GM23338 (cell line): ENCODE measurements at regions not wholly inside any gene's neighbourhood (a gene's known extent, or its start where the extent isn't known, plus 50 kb on each side); places are given as distances from the start of the nearest gene placed in this dataset.

ENCODE experiments used
- ATAC-seq: fragments of 200-7000 bp; cut with Tn5 transposase; 3 replicates; pipeline ENCODE4 v1.9.1; 2020
- DNase-seq: peaks from one replicate; pipeline ENCODE4 v3.0.0-alpha.2; 2015; ENCODE audit warnings: low spot score
- H2AFZ ChIP-seq: fragments of 200-600 bp; sonication (generic); 2 replicates; pipeline ENCODE4 v1.8.0; 2016; ENCODE audit warnings: antibody characterized with exemption, mild to moderate bottlenecking, moderate library complexity
- H3F3A ChIP-seq: fragments of 200-600 bp; sonication (generic); replicated peaks from 2 replicates; pipeline ENCODE4 v1.8.0; 2017; ENCODE audit warnings: antibody characterized with exemption, mixed run types, low read depth
- H3K27ac ChIP-seq: fragments of 200-600 bp; sonication (generic); 2 replicates; pipeline ENCODE4 v1.6.1; 2016; ENCODE audit warnings: low read depth
- H3K27me3 ChIP-seq: fragments of 200-600 bp; sonication (generic); 2 replicates; pipeline ENCODE4 v1.8.0; 2016; ENCODE audit warnings: mild to moderate bottlenecking, mixed run types, moderate library complexity; ENCODE audit not compliant: insufficient read depth
- H3K36me3 ChIP-seq: fragments of 200-600 bp; sonication (generic); 2 replicates; pipeline ENCODE4 v1.8.0; 2016; ENCODE audit warnings: mild to moderate bottlenecking; ENCODE audit not compliant: insufficient read depth
- H3K4me1 ChIP-seq: fragments of 200-600 bp; sonication (generic); 2 replicates; pipeline ENCODE4 v1.8.0; 2016; ENCODE audit warnings: mild to moderate bottlenecking, moderate library complexity; ENCODE audit not compliant: insufficient read depth
- H3K4me2 ChIP-seq: fragments of 200-600 bp; sonication (generic); 2 replicates; pipeline ENCODE4 v1.7.1; 2017; ENCODE audit warnings: mixed run types
- H3K4me3 ChIP-seq: fragments of 200-600 bp; sonication (generic); 2 replicates; pipeline ENCODE4 v1.6.1; 2016; ENCODE audit warnings: mixed run types
- H3K79me2 ChIP-seq: fragments of 200-600 bp; sonication (generic); replicated peaks from 2 replicates; pipeline ENCODE4 v1.8.0; 2017; ENCODE audit warnings: mild to moderate bottlenecking; ENCODE audit not compliant: insufficient read depth
- H3K9me2 ChIP-seq: fragments of 200-600 bp; sonication (generic); 2 replicates; pipeline ENCODE4 v1.8.0; 2017; ENCODE audit not compliant: insufficient read depth
- H4K20me1 ChIP-seq: fragments of 200-600 bp; sonication (generic); replicated peaks from 2 replicates; pipeline ENCODE4 v1.8.0; 2017; ENCODE audit warnings: mild to moderate bottlenecking; ENCODE audit not compliant: insufficient read depth
- H3K27ac Mint-ChIP-seq: 2 replicates; pipeline ENCODE4 v1.8.0; 2020; ENCODE audit warnings: inconsistent platforms, mild to moderate bottlenecking, moderate library complexity, mixed read lengths
- H3K27me3 Mint-ChIP-seq: 3 replicates; pipeline ENCODE4 v1.8.0; 2022; ENCODE audit warnings: low read depth, mild to moderate bottlenecking, moderate library complexity, mixed read lengths, inconsistent platforms; ENCODE audit not compliant: insufficient read depth, poor library complexity
- H3K36me3 Mint-ChIP-seq: 3 replicates; pipeline ENCODE4 v1.8.0; 2021; ENCODE audit warnings: low read depth, mild to moderate bottlenecking, inconsistent platforms, moderate library complexity, mixed read lengths
- H3K4me1 Mint-ChIP-seq: 3 replicates; pipeline ENCODE4 v1.8.0; 2020; ENCODE audit warnings: mild to moderate bottlenecking, inconsistent platforms, mixed read lengths
- H3K4me3 Mint-ChIP-seq: 3 replicates; pipeline ENCODE4 v1.8.0; 2021; ENCODE audit warnings: moderate library complexity, mild to moderate bottlenecking, inconsistent platforms, mixed read lengths
- H3K9me3 Mint-ChIP-seq: 3 replicates; pipeline ENCODE4 v1.8.0; 2020; ENCODE audit warnings: moderate library complexity, mild to moderate bottlenecking, inconsistent platforms, mixed read lengths
- CREB1 ChIP-seq: fragments of 250-450 bp; sonication (Bioruptor Pico); IDR thresholded peaks from 2 replicates; pipeline ENCODE4 v1.5.0; 2020; ENCODE audit warnings: low read depth, mild to moderate bottlenecking, moderate library complexity
- ETS1 ChIP-seq: IDR thresholded peaks from 2 replicates; pipeline ENCODE4 v1.6.1; 2016; ENCODE audit warnings: antibody characterized with exemption
- EZH2 ChIP-seq: fragments of 200-600 bp; sonication (generic); IDR thresholded peaks from one replicate; pipeline ENCODE4 v1.8.0; 2017; ENCODE audit warnings: antibody characterized with exemption, mild to moderate bottlenecking, low read depth; ENCODE audit not compliant: unreplicated experiment
- EZH2phosphoT487 ChIP-seq: fragments of 200-600 bp; sonication (generic); IDR thresholded peaks from one replicate; pipeline ENCODE4 v1.8.1; 2018; ENCODE audit warnings: antibody characterized with exemption; ENCODE audit not compliant: unreplicated experiment
- JUNB ChIP-seq: IDR thresholded peaks from one replicate; pipeline ENCODE4 v1.6.1; 2016; ENCODE audit warnings: antibody characterized with exemption; ENCODE audit not compliant: unreplicated experiment
- NANOG ChIP-seq: IDR thresholded peaks from 2 replicates; pipeline ENCODE4 v1.6.1; 2016; ENCODE audit warnings: antibody characterized with exemption, borderline replicate concordance
- POLR2AphosphoS5 ChIP-seq: IDR thresholded peaks from 2 replicates; pipeline ENCODE4 v1.6.1; 2016; ENCODE audit warnings: antibody characterized with exemption, low read depth
- REST ChIP-seq: IDR thresholded peaks from one replicate; pipeline ENCODE4 v1.6.1; 2018; ENCODE audit warnings: antibody characterized with exemption; ENCODE audit not compliant: unreplicated experiment
- STAT1 ChIP-seq: IDR thresholded peaks from one replicate; pipeline ENCODE4 v1.6.1; 2016; ENCODE audit warnings: antibody characterized with exemption; ENCODE audit not compliant: unreplicated experiment
- ZNF114 ChIP-seq: fragments of 250-450 bp; sonication (Bioruptor Pico); IDR thresholded peaks from 2 replicates; pipeline ENCODE4 v1.5.0; 2020; ENCODE audit warnings: mild to moderate bottlenecking, moderate library complexity
- ZNF331 ChIP-seq: fragments of 250-450 bp; sonication (Bioruptor Pico); IDR thresholded peaks from 2 replicates; pipeline ENCODE4 v1.5.0; 2020; ENCODE audit warnings: low read depth, mild to moderate bottlenecking, moderate library complexity
- ZNF462 ChIP-seq: fragments of 250-450 bp; sonication (Bioruptor Pico); IDR thresholded peaks from 2 replicates; pipeline ENCODE4 v1.5.0; 2020; ENCODE audit warnings: mild to moderate bottlenecking, moderate library complexity
- TF ChIP-seq, protein P1 (sequence below), 2 experiments: fragments of 200-600 bp in 1 of 2; sonication (generic) in 1 of 2; conservative IDR thresholded peaks; 2 replicates each; pipeline versions ENCODE4 v1.5.1 to v1.6.1; 2016 to 2017; ENCODE audit warnings: antibody characterized with exemption in 2 of 2, low read depth in 2 of 2, mild to moderate bottlenecking in 2 of 2, moderate library complexity in 1 of 2

DNA sequence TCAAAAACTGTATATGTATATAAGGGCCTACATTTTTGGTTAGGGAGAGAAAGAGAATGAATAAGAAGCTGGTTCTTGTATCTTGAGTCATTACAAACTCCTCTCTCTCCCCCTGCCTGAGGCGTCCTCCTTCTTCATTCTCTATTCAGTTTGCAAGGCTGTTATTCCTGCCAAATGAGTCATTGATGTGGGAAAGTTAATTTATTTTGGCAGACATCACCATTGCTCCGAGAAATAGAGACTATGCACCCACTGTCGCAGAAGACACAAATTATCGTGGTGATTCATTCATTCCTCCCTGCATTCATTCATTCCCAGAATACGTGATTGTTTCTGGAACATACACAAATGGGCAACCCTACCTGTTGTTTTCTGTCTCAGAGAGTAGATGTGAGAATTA lies 112.5 kb upstream of the MED13L start:
- no peak overlapping the region for H3K4me2 ChIP-seq
- H3K27me3 ChIP-seq = no peaks in the 10 kb centered on the region
- no peaks in the 10 kb centered on the region for H3K36me3 ChIP-seq
- no peak for ATAC-seq
- TF ChIP-seq EZH2phosphoT487 (no peak), NANOG (no peak), ZNF331 (CRISPR knock-in tag) (no peak), STAT1 (no peak), ZNF462 (no peak), EZH2 (no peak), REST (no peak), CREB1 (CRISPR knock-in tag) (no peak), JUNB (no peak), ETS1 (no peak), POLR2AphosphoS5 (no peak), ZNF114 (CRISPR knock-in tag) (no peak)
- TF ChIP-seq, protein P1, sequence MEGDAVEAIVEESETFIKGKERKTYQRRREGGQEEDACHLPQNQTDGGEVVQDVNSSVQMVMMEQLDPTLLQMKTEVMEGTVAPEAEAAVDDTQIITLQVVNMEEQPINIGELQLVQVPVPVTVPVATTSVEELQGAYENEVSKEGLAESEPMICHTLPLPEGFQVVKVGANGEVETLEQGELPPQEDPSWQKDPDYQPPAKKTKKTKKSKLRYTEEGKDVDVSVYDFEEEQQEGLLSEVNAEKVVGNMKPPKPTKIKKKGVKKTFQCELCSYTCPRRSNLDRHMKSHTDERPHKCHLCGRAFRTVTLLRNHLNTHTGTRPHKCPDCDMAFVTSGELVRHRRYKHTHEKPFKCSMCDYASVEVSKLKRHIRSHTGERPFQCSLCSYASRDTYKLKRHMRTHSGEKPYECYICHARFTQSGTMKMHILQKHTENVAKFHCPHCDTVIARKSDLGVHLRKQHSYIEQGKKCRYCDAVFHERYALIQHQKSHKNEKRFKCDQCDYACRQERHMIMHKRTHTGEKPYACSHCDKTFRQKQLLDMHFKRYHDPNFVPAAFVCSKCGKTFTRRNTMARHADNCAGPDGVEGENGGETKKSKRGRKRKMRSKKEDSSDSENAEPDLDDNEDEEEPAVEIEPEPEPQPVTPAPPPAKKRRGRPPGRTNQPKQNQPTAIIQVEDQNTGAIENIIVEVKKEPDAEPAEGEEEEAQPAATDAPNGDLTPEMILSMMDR (conservative IDR thresholded peaks at IDR 0.05; ENCODE audit: low read depth in 2 of 2) = no peak
- no peaks in the 10 kb centered on the region for H4K20me1 ChIP-seq
- Mint-ChIP-seq H3K4me3 (no peak overlapping the region), H3K36me3 (no peaks in the 10 kb centered on the region), H3K9me3 (no peaks in the 10 kb centered on the region; the same call in 2 of the 3 replicates), H3K27me3 (peaks cover 8% of the 10 kb centered on the region), H3K27ac (no peak overlapping the region), H3K4me1 (peaks cover 5% of the 10 kb centered on the region)
- no peaks in the 10 kb centered on the region for H3K4me1 ChIP-seq
- no peaks in the 10 kb centered on the region for H3K79me2 ChIP-seq
- DNase-seq = no peak
- H3K4me3 ChIP-seq = no peak overlapping the region
- H3K9me2 ChIP-seq = no peaks in the 10 kb centered on the region
- H3K27ac ChIP-seq = no peak overlapping the region
- H3F3A ChIP-seq = 0 out of 2 replicates have a peak, but pooled peaks cover 2% of the 10 kb centered on the region
- H2AFZ ChIP-seq = no peak overlapping the region
